Right atrium auricular region (tissue), 2 donors: ENCODE measurements at regions not wholly inside any gene's neighbourhood (a gene's known extent, or its start where the extent isn't known, plus 50 kb on each side); places are given as distances from the start of the nearest gene placed in this dataset.
A peak's percentile ranks its signal among the peaks of the same experiment; 100 is the strongest.

Source experiments
- DNase-seq: peaks from one replicate; pipeline ENCODE4 v3.0.0-alpha.2; 2019; ENCODE audit warnings: low spot score
- H3K27ac ChIP-seq, 2 donors: fragments of 200-600 bp; sonication (generic); 1 replicate in 1 of 2; 2 replicates in 1 of 2; pipeline ENCODE4 v1.5.1; 2016 to 2019
- H3K27me3 ChIP-seq, 2 donors: fragments of 200-600 bp; sonication (generic); one replicate each; pipeline versions ENCODE4 v1.5.1 to v1.6.0; 2017 to 2019
- H3K36me3 ChIP-seq: fragments of 200-600 bp; sonication (generic); one replicate; pipeline ENCODE4 v1.5.1; 2016
- H3K4me1 ChIP-seq, 2 donors: fragments of 200-600 bp; sonication (generic); one replicate each; pipeline versions ENCODE4 v1.5.1 to v1.6.0; 2017 to 2019
- H3K4me3 ChIP-seq, 2 donors: fragments of 200-600 bp; sonication (generic); 1 replicate in 1 of 2; 2 replicates in 1 of 2; pipeline ENCODE4 v1.5.1; 2017 to 2019; ENCODE audit warnings: mild to moderate bottlenecking in 1 of 2, moderate library complexity in 1 of 2
- H3K9me3 ChIP-seq, 2 donors: fragments of 200-600 bp; sonication (generic); one replicate each; pipeline ENCODE4 v1.5.1; 2019
- CTCF ChIP-seq, 2 donors: fragments of 200-600 bp; sonication (generic); IDR thresholded peaks; one replicate each; pipeline ENCODE4 v1.5.1; 2019; ENCODE audit warnings: antibody characterized with exemption in 2 of 2

GRCh38 chr13:39941911-39942551, 286.6 kb downstream of the COG6 start:
- H3K27ac ChIP-seq = no peak overlapping the region
- H3K9me3 ChIP-seq = no peaks in the 10 kb centered on the region
- H3K27me3 ChIP-seq = no peaks in the 10 kb centered on the region
- DNase-seq = no peak
- no peak overlapping the region for H3K4me3 ChIP-seq
- no peaks in the 10 kb centered on the region for H3K36me3 ChIP-seq
- TF ChIP-seq CTCF (IDR thresholded peaks at IDR 0.05) = no peak
- no peaks in the 10 kb centered on the region for H3K4me1 ChIP-seq

- peak; percentile 76 for DNase-seq
- Histone ChIP-seq H3K9me3 (no peaks in the 10 kb centered on the region), H3K4me3 (no peak overlapping the region), H3K36me3 (no peaks in the 10 kb centered on the region), H3K27ac (no peak overlapping the region), H3K4me1 (no peaks in the 10 kb centered on the region), H3K27me3 (no peaks in the 10 kb centered on the region)
- TF ChIP-seq CTCF (IDR thresholded peaks at IDR 0.05) = peak; percentile 89 to 91
Measured at GRCh38 chr13:39942552-39943273, 287.3 kb downstream of the COG6 start.

- H3K27ac ChIP-seq = no peak overlapping the region
- no peak for TF ChIP-seq CTCF (IDR thresholded peaks at IDR 0.05)
- H3K27me3 ChIP-seq = no peaks in the 10 kb centered on the region
- H3K4me3 ChIP-seq = no peak overlapping the region
- H3K36me3 ChIP-seq = no peaks in the 10 kb centered on the region
- H3K9me3 ChIP-seq = no peaks in the 10 kb centered on the region
- no peak for DNase-seq
- H3K4me1 ChIP-seq = no peaks in the 10 kb centered on the region
Measured at GRCh38 chr13:39943711-39944110, 288.2 kb downstream of the COG6 start.

GRCh38 chr13:39945226-39945625, 289.8 kb downstream of the COG6 start:
- Histone ChIP-seq H3K4me1 (no peaks in the 10 kb centered on the region), H3K4me3 (no peak overlapping the region), H3K27ac (no peak overlapping the region), H3K27me3 (no peaks in the 10 kb centered on the region), H3K9me3 (no peaks in the 10 kb centered on the region), H3K36me3 (no peaks in the 10 kb centered on the region)
- no peak for TF ChIP-seq CTCF (IDR thresholded peaks at IDR 0.05)
- no peak for DNase-seq

- H3K4me1 ChIP-seq = no peaks in the 10 kb centered on the region
- no peaks in the 10 kb centered on the region for H3K9me3 ChIP-seq
- H3K4me3 ChIP-seq = no peak overlapping the region
- H3K27me3 ChIP-seq = no peaks in the 10 kb centered on the region
- no peak for DNase-seq
- H3K27ac ChIP-seq = no peak overlapping the region
- TF ChIP-seq CTCF (IDR thresholded peaks at IDR 0.05) = no peak
- no peaks in the 10 kb centered on the region for H3K36me3 ChIP-seq
Measured at GRCh38 chr13:39946769-39947168, 291.3 kb downstream of the COG6 start.
